ENCODE measurements at regions not wholly inside any gene's neighbourhood (a gene's known extent, or its start where the extent isn't known, plus 50 kb on each side); places are given as distances from the start of the nearest gene placed in this dataset.

DNA sequence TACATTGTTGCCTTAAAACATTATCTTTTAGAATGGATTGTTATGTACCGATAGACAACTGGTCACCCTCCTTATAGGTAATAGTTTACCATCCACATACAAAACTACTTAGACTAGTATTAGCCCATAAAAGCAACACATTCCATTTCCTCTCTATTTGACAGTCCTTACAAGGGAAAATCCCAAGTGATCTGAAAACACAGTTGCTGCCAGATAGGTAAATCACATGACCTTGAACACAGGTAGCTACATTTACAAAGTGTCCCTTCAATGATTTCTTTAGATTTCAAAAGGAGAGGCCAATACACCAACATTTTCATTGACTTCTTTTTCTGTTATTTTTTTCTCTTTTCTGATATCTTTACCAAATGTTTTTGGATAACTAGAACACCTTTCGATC lies 102.9 kb upstream of the SMYD2 start:
- TF ChIP-seq EZH2 (IDR thresholded peaks at IDR 0.05; ENCODE audit: low read length) (no peak), CTCF (optimal IDR thresholded peaks at IDR 0.05 in 1 of 3, IDR thresholded peaks at IDR 0.05 in 1 of 3, conservative IDR thresholded peaks at IDR 0.05 in 1 of 3; ENCODE audit: extremely low read depth in 1 of 3, insufficient read depth in 2 of 3, low read length in 3 of 3) (no peak)
- Histone ChIP-seq H3K36me3 (ENCODE audit: control insufficient read depth in 2 of 2, extremely low read depth in 1 of 2, insufficient read depth in 2 of 2, low read length in 2 of 2) (no peaks in the 10 kb centered on the region), H3K79me2 (ENCODE audit: control insufficient read depth, insufficient read depth, low read length) (no peaks in the 10 kb centered on the region), H3K27ac (ENCODE audit: control insufficient read depth, insufficient read depth, low read length) (no peak overlapping the region), H4K20me1 (ENCODE audit: control insufficient read depth, extremely low read depth, insufficient read depth, low read length) (no peaks in the 10 kb centered on the region), H2AFZ (ENCODE audit: control insufficient read depth, low read length) (no peak overlapping the region), H3K4me3 (ENCODE audit: control insufficient read depth in 2 of 3, extremely low read depth in 1 of 3, insufficient read depth in 2 of 3, low read depth in 1 of 3, low read length in 3 of 3) (no peak overlapping the region), H3K27me3 (ENCODE audit: control insufficient read depth, extremely low read depth, insufficient read depth, low read length) (peaks cover 8% of the 10 kb centered on the region), H3K9me1 (ENCODE audit: control insufficient read depth, extremely low read depth, insufficient read depth, low read length) (no peaks in the 10 kb centered on the region), H3K9me3 (ENCODE audit: control insufficient read depth, low read depth, low read length) (no peaks in the 10 kb centered on the region), H3K9ac (ENCODE audit: control insufficient read depth, extremely low read depth, insufficient read depth, low read length) (no peak overlapping the region), H3K4me2 (ENCODE audit: control insufficient read depth, extremely low read depth, insufficient read depth, low read depth, low read length) (no peak overlapping the region), H3K4me1 (ENCODE audit: control insufficient read depth, extremely low read depth, insufficient read depth, low read length) (no peaks in the 10 kb centered on the region)
- FAIRE-seq (no peak), DNase-seq (ENCODE audit: low read depth, low spot score) (no peak)
- dilution Hi-C loops (cut with MboI; ENCODE audit: extremely low pct_ligation_motif_present, low sequenced_read_pairs) = no loop called here

DNA sequence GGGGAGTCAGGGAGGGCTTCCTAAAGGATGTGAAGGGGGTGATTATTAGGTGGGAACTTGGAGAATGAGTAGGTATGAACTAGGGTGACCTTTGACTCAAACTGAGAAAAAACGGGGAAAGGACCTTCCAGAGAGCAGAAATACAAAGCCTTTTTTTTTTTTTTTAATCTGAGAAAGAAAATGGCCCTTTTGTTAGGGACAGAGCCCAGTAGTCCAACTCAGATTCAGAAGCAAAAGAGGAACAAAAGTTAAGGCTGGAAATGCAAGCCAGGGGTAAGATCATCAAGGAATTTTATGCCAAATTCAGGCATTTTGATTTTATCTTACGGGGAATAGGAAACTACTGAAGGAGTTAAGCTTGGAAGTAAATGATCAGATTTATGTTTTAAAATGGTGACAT lies 96.0 kb upstream of the SMYD2 start:
- DNase-seq (ENCODE audit: low read depth, low spot score) (no peak), FAIRE-seq (no peak)
- Histone ChIP-seq H3K9me3 (ENCODE audit: control insufficient read depth, low read depth, low read length) (no peaks in the 10 kb centered on the region), H3K36me3 (ENCODE audit: control insufficient read depth in 2 of 2, extremely low read depth in 1 of 2, insufficient read depth in 2 of 2, low read length in 2 of 2) (no peaks in the 10 kb centered on the region), H2AFZ (ENCODE audit: control insufficient read depth, low read length) (no peak overlapping the region), H3K4me1 (ENCODE audit: control insufficient read depth, extremely low read depth, insufficient read depth, low read length) (peaks cover 5% of the 10 kb centered on the region), H3K9me1 (ENCODE audit: control insufficient read depth, extremely low read depth, insufficient read depth, low read length) (no peaks in the 10 kb centered on the region), H3K9ac (ENCODE audit: control insufficient read depth, extremely low read depth, insufficient read depth, low read length) (no peak overlapping the region), H3K27me3 (ENCODE audit: control insufficient read depth, extremely low read depth, insufficient read depth, low read length) (peaks cover 57% of the 10 kb centered on the region), H3K4me2 (ENCODE audit: control insufficient read depth, extremely low read depth, insufficient read depth, low read depth, low read length) (no peak overlapping the region), H3K79me2 (ENCODE audit: control insufficient read depth, insufficient read depth, low read length) (no peaks in the 10 kb centered on the region), H3K27ac (ENCODE audit: control insufficient read depth, insufficient read depth, low read length) (no peak overlapping the region), H4K20me1 (ENCODE audit: control insufficient read depth, extremely low read depth, insufficient read depth, low read length) (no peaks in the 10 kb centered on the region), H3K4me3 (ENCODE audit: control insufficient read depth in 2 of 3, extremely low read depth in 1 of 3, insufficient read depth in 2 of 3, low read depth in 1 of 3, low read length in 3 of 3) (no peak overlapping the region)
- dilution Hi-C loops (cut with MboI; ENCODE audit: extremely low pct_ligation_motif_present, low sequenced_read_pairs) = no loop called here
- TF ChIP-seq EZH2 (IDR thresholded peaks at IDR 0.05; ENCODE audit: low read length) = peak; percentile 11
- no peak for TF ChIP-seq CTCF (optimal IDR thresholded peaks at IDR 0.05 in 1 of 3, IDR thresholded peaks at IDR 0.05 in 1 of 3, conservative IDR thresholded peaks at IDR 0.05 in 1 of 3; ENCODE audit: extremely low read depth in 1 of 3, insufficient read depth in 2 of 3, low read length in 3 of 3)

All from keratinocyte (primary cell).